HepG2 (cell line): ENCODE measurements at regions not wholly inside any gene's neighbourhood (a gene's known extent, or its start where the extent isn't known, plus 50 kb on each side); places are given as distances from the start of the nearest gene placed in this dataset.

Experiments used
- KLF16 ChIP-seq, 2 experiments: sonication (generic) in 1 of 2; formaldehyde crosslinking in 1 of 2; IDR thresholded peaks; 2 replicates each; pipeline versions ENCODE4 v1.6.1 to v1.8.0; 2016 to 2023; ENCODE audit warnings: missing genetic modification reagents in 2 of 2, missing compliant biosample characterization in 1 of 2
- POLR2A ChIP-seq, 2 experiments: IDR thresholded peaks; 2 replicates each; pipeline ENCODE4 v1.6.1; 2011; ENCODE audit warnings: low read depth in 2 of 2, low read length in 2 of 2, mild to moderate bottlenecking in 1 of 2, moderate library complexity in 1 of 2; ENCODE audit not compliant: insufficient read depth in 1 of 2
- STAG1 ChIP-seq: sonication (generic); formaldehyde crosslinking; IDR thresholded peaks from 2 replicates; pipeline ENCODE4 v1.4.0; 2020; ENCODE audit warnings: missing genetic modification reagents
- TEAD2 ChIP-seq: sonication (generic); formaldehyde crosslinking; IDR thresholded peaks from 2 replicates; pipeline ENCODE4 v1.9.0; 2021; ENCODE audit warnings: missing genetic modification reagents
- ZNF253 ChIP-seq: sonication (generic); formaldehyde crosslinking; IDR thresholded peaks from 2 replicates; pipeline ENCODE4 v1.8.0; 2022; ENCODE audit warnings: mild to moderate bottlenecking, missing genetic modification reagents, borderline replicate concordance
- ZNF274 ChIP-seq: sonication (generic); formaldehyde crosslinking; IDR thresholded peaks from 2 replicates; pipeline ENCODE4 v1.5.1; 2020; ENCODE audit warnings: mild to moderate bottlenecking, missing genetic modification reagents
- TF ChIP-seq, protein P1 (sequence below): sonication (generic); formaldehyde crosslinking; IDR thresholded peaks from 2 replicates; pipeline ENCODE4 v1.9.0; 2021; ENCODE audit warnings: missing genetic modification reagents, mild to moderate bottlenecking, borderline replicate concordance
- TF ChIP-seq, protein P2 (sequence below): sonication (generic); formaldehyde crosslinking; IDR thresholded peaks from 2 replicates; pipeline ENCODE4 v1.4.0; 2020; ENCODE audit warnings: missing genetic modification reagents, borderline replicate concordance

DNA sequence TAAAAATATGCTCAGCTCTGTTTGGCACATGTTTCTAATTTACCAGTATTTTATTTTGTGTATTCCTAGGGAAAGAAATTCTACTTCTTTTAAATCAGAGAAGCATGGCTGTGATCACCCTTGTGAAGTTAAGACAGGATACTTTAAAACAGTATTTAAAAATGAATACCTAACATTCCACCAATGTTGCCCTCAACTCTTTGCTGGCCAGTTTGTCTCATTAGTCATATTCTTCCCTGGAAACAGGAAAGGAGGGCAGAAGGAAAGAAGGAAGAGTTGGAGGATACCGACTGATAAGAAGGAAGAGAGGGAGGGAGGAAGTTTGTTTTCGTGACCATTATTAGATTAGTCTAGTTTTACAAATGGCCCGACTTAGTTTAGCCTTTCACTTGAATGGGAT is 137.4 kb downstream of the PLK2 start:
- TF ChIP-seq ZNF253 (CRISPR knock-in tag) (no peak), TEAD2 (no peak), STAG1 (CRISPR knock-in tag) (no peak), ZNF274 (CRISPR knock-in tag) (no peak), POLR2A (IDR thresholded peaks at IDR 0.05; ENCODE audit: insufficient read depth in 1 of 2, low read depth in 2 of 2, low read length in 2 of 2) (no peak), KLF16 (CRISPR knock-in tag; IDR thresholded peaks at IDR 0.05) (no peak)
- TF ChIP-seq, protein P1, sequence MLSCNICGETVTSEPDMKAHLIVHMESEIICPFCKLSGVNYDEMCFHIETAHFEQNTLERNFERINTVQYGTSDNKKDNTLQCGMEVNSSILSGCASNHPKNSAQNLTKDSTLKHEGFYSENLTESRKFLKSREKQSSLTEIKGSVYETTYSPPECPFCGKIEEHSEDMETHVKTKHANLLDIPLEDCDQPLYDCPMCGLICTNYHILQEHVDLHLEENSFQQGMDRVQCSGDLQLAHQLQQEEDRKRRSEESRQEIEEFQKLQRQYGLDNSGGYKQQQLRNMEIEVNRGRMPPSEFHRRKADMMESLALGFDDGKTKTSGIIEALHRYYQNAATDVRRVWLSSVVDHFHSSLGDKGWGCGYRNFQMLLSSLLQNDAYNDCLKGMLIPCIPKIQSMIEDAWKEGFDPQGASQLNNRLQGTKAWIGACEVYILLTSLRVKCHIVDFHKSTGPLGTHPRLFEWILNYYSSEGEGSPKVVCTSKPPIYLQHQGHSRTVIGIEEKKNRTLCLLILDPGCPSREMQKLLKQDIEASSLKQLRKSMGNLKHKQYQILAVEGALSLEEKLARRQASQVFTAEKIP (CRISPR knock-in tag) = no peak
- TF ChIP-seq, protein P2, sequence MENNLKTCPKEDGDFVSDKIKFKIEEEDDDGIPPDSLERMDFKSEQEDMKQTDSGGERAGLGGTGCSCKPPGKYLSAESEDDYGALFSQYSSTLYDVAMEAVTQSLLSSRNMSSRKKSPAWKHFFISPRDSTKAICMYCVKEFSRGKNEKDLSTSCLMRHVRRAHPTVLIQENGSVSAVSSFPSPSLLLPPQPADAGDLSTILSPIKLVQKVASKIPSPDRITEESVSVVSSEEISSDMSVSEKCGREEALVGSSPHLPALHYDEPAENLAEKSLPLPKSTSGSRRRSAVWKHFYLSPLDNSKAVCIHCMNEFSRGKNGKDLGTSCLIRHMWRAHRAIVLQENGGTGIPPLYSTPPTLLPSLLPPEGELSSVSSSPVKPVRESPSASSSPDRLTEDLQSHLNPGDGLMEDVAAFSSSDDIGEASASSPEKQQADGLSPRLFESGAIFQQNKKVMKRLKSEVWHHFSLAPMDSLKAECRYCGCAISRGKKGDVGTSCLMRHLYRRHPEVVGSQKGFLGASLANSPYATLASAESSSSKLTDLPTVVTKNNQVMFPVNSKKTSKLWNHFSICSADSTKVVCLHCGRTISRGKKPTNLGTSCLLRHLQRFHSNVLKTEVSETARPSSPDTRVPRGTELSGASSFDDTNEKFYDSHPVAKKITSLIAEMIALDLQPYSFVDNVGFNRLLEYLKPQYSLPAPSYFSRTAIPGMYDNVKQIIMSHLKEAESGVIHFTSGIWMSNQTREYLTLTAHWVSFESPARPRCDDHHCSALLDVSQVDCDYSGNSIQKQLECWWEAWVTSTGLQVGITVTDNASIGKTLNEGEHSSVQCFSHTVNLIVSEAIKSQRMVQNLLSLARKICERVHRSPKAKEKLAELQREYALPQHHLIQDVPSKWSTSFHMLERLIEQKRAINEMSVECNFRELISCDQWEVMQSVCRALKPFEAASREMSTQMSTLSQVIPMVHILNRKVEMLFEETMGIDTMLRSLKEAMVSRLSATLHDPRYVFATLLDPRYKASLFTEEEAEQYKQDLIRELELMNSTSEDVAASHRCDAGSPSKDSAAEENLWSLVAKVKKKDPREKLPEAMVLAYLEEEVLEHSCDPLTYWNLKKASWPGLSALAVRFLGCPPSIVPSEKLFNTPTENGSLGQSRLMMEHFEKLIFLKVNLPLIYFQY (CRISPR knock-in tag) = no peak
